ENCODE measurements at regions not wholly inside any gene's neighbourhood (a gene's known extent, or its start where the extent isn't known, plus 50 kb on each side); places are given as distances from the start of the nearest gene placed in this dataset.

DNA sequence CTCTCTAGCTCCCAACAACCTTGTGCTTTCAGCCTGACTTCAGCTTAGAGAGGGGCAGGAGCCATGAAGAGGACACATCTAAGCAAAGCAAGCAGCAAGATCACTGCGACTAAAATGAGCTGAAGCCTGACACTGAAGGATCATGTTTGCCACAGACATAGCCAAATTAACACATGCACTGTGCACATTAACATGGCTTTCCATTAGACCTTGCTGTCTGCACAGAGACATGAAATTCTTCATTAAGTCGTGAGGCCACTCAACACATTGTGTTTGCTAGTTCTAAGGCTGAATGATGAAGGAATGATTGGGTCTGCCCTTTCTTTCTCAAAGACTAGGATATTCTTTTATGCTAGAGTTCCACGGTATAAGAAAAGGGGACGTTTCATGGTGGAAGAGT lies 558.3 kb upstream of the PSMD7 start:
- Histone ChIP-seq H2BK12ac (ENCODE audit: low read depth, low read length) (no peak overlapping the region), H2BK5ac (ENCODE audit: low read depth, low read length) (no peak overlapping the region), H3K27ac (ENCODE audit: low read depth, low read length) (no peak overlapping the region), H3K27me3 (replicated peaks in 1 of 4; ENCODE audit: control insufficient read depth in 3 of 4, extremely low read depth in 1 of 4, insufficient read depth in 3 of 4, low read length in 3 of 4) (no peaks in the 10 kb centered on the region), H2AK5ac (ENCODE audit: low read depth, low read length) (no peak overlapping the region), H4K8ac (ENCODE audit: extremely low read depth, insufficient read depth, low read length) (no peak overlapping the region), H2BK120ac (replicated peaks; ENCODE audit: low read depth, low read length) (no peak overlapping the region), H3K79me2 (ENCODE audit: control insufficient read depth in 1 of 2, insufficient read depth in 2 of 2, low read length in 2 of 2) (no peaks in the 10 kb centered on the region), H3K4me1 (replicated peaks in 1 of 4; ENCODE audit: control insufficient read depth in 3 of 4, insufficient read depth in 4 of 4, low read length in 3 of 4) (no peaks in the 10 kb centered on the region), H2BK20ac (ENCODE audit: low read length) (no peak overlapping the region), H4K20me1 (replicated peaks in 1 of 2; ENCODE audit: control insufficient read depth in 1 of 2, insufficient read depth in 2 of 2, low read length in 2 of 2) (no peaks in the 10 kb centered on the region), H3K4me2 (ENCODE audit: insufficient read depth in 1 of 2, low read depth in 2 of 2, low read length in 2 of 2) (no peak overlapping the region), H3K56ac (replicated peaks; ENCODE audit: insufficient read length, low read depth, low read length) (no peak overlapping the region), H3K4ac (replicated peaks; ENCODE audit: insufficient read length, low read depth, low read length) (no peak overlapping the region), H3K14ac (ENCODE audit: insufficient read length) (no peak overlapping the region), H3K23me2 (ENCODE audit: low read depth, low read length) (no peaks in the 10 kb centered on the region), H2AFZ (ENCODE audit: low read length) (no peak overlapping the region), H3K4me3 (ENCODE audit: extremely low read depth in 1 of 4, insufficient read depth in 2 of 4, low read depth in 3 of 4, low read length in 4 of 4) (no peak overlapping the region), H3K79me1 (ENCODE audit: low read depth, low read length) (no peaks in the 10 kb centered on the region), H3K9ac (replicated peaks in 1 of 4; ENCODE audit: extremely low read depth in 1 of 4, low read depth in 3 of 4, low read length in 3 of 4) (no peak overlapping the region), H3K36me3 (ENCODE audit: control insufficient read depth in 2 of 4, insufficient read depth in 4 of 4, low read length in 3 of 4) (peaks cover 0 to 2% (median 0%) of the 10 kb centered on the region in 4 experiments; a peak in 1 of 8 replicates), H3K18ac (ENCODE audit: extremely low read depth, low read length) (no peak overlapping the region), H3K23ac (ENCODE audit: insufficient read length) (no peak overlapping the region), H3K9me3 (ENCODE audit: insufficient read depth in 2 of 2, low read depth in 1 of 2, low read length in 1 of 2) (peaks cover 0 to 8% of the 10 kb centered on the region in 2 experiments; a peak in 3 of 4 replicates), H4K91ac (replicated peaks; ENCODE audit: insufficient read length, low read length) (no peak overlapping the region), H4K5ac (ENCODE audit: insufficient read length, low read depth, low read length) (no peak overlapping the region), H2BK15ac (ENCODE audit: low read length) (no peak overlapping the region)
- FAIRE-seq (no peak), DNase-seq (ENCODE audit: low read depth in 1 of 2, low spot score in 2 of 2) (no peak)
- ChIA-PET CTCF (ENCODE audit: partially characterized antibody) (interaction anchor here (1.0 to 1.6 kb wide), 3 partner anchors 20 to 108 kb away, joined by 3 to 5 read pairs (median 3); no protein-coding TSS in a partner anchor), POLR2A (ENCODE audit: partially characterized antibody) (no interaction called here)
- WGBS, 2 experiments (ENCODE audit: extremely low coverage in 1 of 2, insufficient coverage in 1 of 2, insufficient read length in 1 of 2, insufficient replicate concordance in 2 of 2, low coverage in 1 of 2, low lambda C conversion rate in 2 of 2, missing lambda C conversion rate in 1 of 2) = 93% methylated on average over 4 of the region's 4 CpGs; no CpG with 5 or more reads in 1 of the 2 experiments
- TF ChIP-seq MAX (IDR thresholded peaks at IDR 0.05) (no peak), BACH1 (IDR thresholded peaks at IDR 0.05; ENCODE audit: low read length) (no peak), KDM1A (IDR thresholded peaks at IDR 0.05; ENCODE audit: borderline replicate concordance, low read length) (no peak), SRF (IDR thresholded peaks at IDR 0.05; ENCODE audit: low read depth, low read length) (no peak)

Data from H1 (cell line).